IMR-90 (cell line): ENCODE measurements at regions not wholly inside any gene's neighbourhood (a gene's known extent, or its start where the extent isn't known, plus 50 kb on each side); places are given as distances from the start of the nearest gene placed in this dataset.

ENCODE experiments used
- ATAC-seq: fragments of 200-7000 bp; cut with Tn5 transposase; 2 replicates; pipeline ENCODE4 v1.9.1; 2020; ENCODE audit warnings: low read depth, mild to moderate bottlenecking, moderate library complexity
- BruUV-seq: library from RNA; stranded (reverse); fragments of 400-500 nt; replicated peaks from 2 replicates; lab custom pipeline; 2021; lab: Mats Ljungman, UMichigan
- CTCF ChIA-PET: fragments of 300-600 bp; formaldehyde crosslinking; extraction: SDS; loops from one replicate; lab custom pipeline; 2021; ENCODE audit warnings: antibody characterized with exemption; lab: Yijun Ruan, JAX
- POLR2A ChIA-PET: fragments of 300-600 bp; sonication (Branson Sonifier 250); formaldehyde crosslinking; loops from one replicate; lab custom pipeline; 2022; ENCODE audit warnings: antibody characterized with exemption; ENCODE audit not compliant: unreplicated experiment; lab: Charles Lee
- DNase-seq: peaks from one replicate; pipeline ENCODE4 v3.0.0; 2013
- H2AFZ ChIP-seq: replicated peaks from 2 replicates; pipeline ENCODE3; 2013; ENCODE audit warnings: low read length, mild to moderate bottlenecking; ENCODE audit not compliant: poor library complexity
- H2AK5ac ChIP-seq: 2 replicates; pipeline ENCODE4 v1.6.1; 2013; ENCODE audit warnings: low read depth, low read length, inconsistent platforms
- H2AK9ac ChIP-seq: replicated peaks from 2 replicates; pipeline ENCODE3; 2013; ENCODE audit warnings: mild to moderate bottlenecking, low read depth, low read length, moderate library complexity; ENCODE audit not compliant: poor library complexity
- H2BK120ac ChIP-seq: 2 replicates; pipeline ENCODE4 v1.6.1; 2013; ENCODE audit warnings: low read depth, low read length, inconsistent platforms
- H2BK15ac ChIP-seq: 3 replicates; pipeline ENCODE4 v1.6.1; 2013; ENCODE audit warnings: low read depth, low read length, inconsistent platforms
- H2BK20ac ChIP-seq: 2 replicates; pipeline ENCODE4 v1.6.1; 2013; ENCODE audit warnings: low read depth, mild to moderate bottlenecking, inconsistent platforms, low read length, moderate library complexity
- H2BK5ac ChIP-seq: 2 replicates; pipeline ENCODE4 v1.6.1; 2013; ENCODE audit warnings: mild to moderate bottlenecking, low read depth, low read length, inconsistent platforms; ENCODE audit not compliant: poor library complexity, severe bottlenecking
- H3K14ac ChIP-seq: replicated peaks from 2 replicates; pipeline ENCODE4 v1.6.1; 2013; ENCODE audit warnings: low read depth, low read length, inconsistent platforms
- H3K18ac ChIP-seq: 2 replicates; pipeline ENCODE4 v1.6.1; 2013; ENCODE audit warnings: low read depth, low read length, control low read depth
- H3K23ac ChIP-seq: 2 replicates; pipeline ENCODE4 v1.6.1; 2013; ENCODE audit warnings: low read depth, low read length, inconsistent platforms
- H3K27ac ChIP-seq: 2 replicates; pipeline ENCODE4 v1.5.1; 2013; ENCODE audit warnings: mild to moderate bottlenecking, control low read depth, low read length; ENCODE audit not compliant: insufficient read depth
- H3K27me3 ChIP-seq: 2 replicates; pipeline ENCODE4 v1.6.1; 2013; ENCODE audit warnings: low read length; ENCODE audit not compliant: control insufficient read depth, insufficient read depth
- H3K36me3 ChIP-seq: 2 replicates; pipeline ENCODE4 v1.6.1; 2013; ENCODE audit warnings: low read length, mixed read lengths; ENCODE audit not compliant: control insufficient read depth, insufficient read depth
- H3K4ac ChIP-seq: 2 replicates; pipeline ENCODE4 v1.6.1; 2013; ENCODE audit warnings: low read depth, low read length, inconsistent platforms
- H3K4me1 ChIP-seq: 2 replicates; pipeline ENCODE4 v1.6.1; 2013; ENCODE audit warnings: low read length, mixed read lengths; ENCODE audit not compliant: control insufficient read depth, insufficient read depth
- H3K4me2 ChIP-seq: 2 replicates; pipeline ENCODE4 v1.6.1; 2013; ENCODE audit warnings: low read depth, mild to moderate bottlenecking, control low read depth, low read length, moderate library complexity
- H3K4me3 ChIP-seq: 2 replicates; pipeline ENCODE4 v1.5.1; 2013; ENCODE audit warnings: low read depth, mild to moderate bottlenecking, control low read depth, low read length, moderate library complexity; ENCODE audit not compliant: insufficient read depth
- H3K56ac ChIP-seq: 2 replicates; pipeline ENCODE4 v1.6.1; 2013; ENCODE audit warnings: low read length, inconsistent platforms; ENCODE audit not compliant: insufficient read depth; ENCODE audit errors: extremely low read depth
- H3K79me1 ChIP-seq, 2 experiments: 2 replicates each; pipeline ENCODE4 v1.6.1; 2013; ENCODE audit warnings: low read length in 2 of 2, inconsistent platforms in 1 of 2, low read depth in 1 of 2
- H3K9ac ChIP-seq: 2 replicates; pipeline ENCODE4 v1.6.1; 2013; ENCODE audit warnings: low read depth, low read length, control low read depth
- H3K9me1 ChIP-seq: 2 replicates; pipeline ENCODE4 v1.6.1; 2013; ENCODE audit warnings: low read length, inconsistent platforms; ENCODE audit not compliant: insufficient read depth
- H3K9me3 ChIP-seq: 2 replicates; pipeline ENCODE4 v1.6.1; 2013; ENCODE audit warnings: low read length; ENCODE audit not compliant: control insufficient read depth, insufficient read depth
- H4K20me1 ChIP-seq: 2 replicates; pipeline ENCODE4 v1.6.1; 2013; ENCODE audit warnings: low read length, inconsistent platforms; ENCODE audit not compliant: insufficient read depth
- H4K5ac ChIP-seq: 2 replicates; pipeline ENCODE4 v1.6.1; 2013; ENCODE audit warnings: mild to moderate bottlenecking, low read depth, low read length, control low read depth
- H4K8ac ChIP-seq, 2 experiments: 2 replicates each; pipeline ENCODE4 v1.6.1; 2013; ENCODE audit warnings: low read depth in 2 of 2, low read length in 2 of 2, control low read depth in 1 of 2, inconsistent platforms in 1 of 2
- H4K91ac ChIP-seq: 2 replicates; pipeline ENCODE4 v1.6.1; 2013; ENCODE audit warnings: low read depth, low read length, inconsistent platforms; ENCODE audit not compliant: insufficient read depth
- NFE2L2 ChIP-seq: fragments of 150-350 bp; IDR thresholded peaks from 2 replicates; pipeline ENCODE4 v1.6.1; 2016; ENCODE audit warnings: low read depth, mild to moderate bottlenecking, low read length
- WGBS, 2 experiments: methylation state at CpG; one replicate each; pipeline versions ENCODE4 v1.1.5 to v1.1.7; 2013; ENCODE audit warnings: missing lambda C conversion rate in 2 of 2; ENCODE audit not compliant: insufficient read length in 1 of 2; ENCODE audit errors: extremely low coverage in 2 of 2; 5-methylcytosine and 5-hydroxymethylcytosine counted together
- dilution Hi-C: fragments of 300-500 bp; cut with HindIII; formaldehyde crosslinking; loops from one replicate; pipeline ENCODE4 v1.14.3; 2018; ENCODE audit warnings: low sequenced_read_pairs; ENCODE audit not compliant: unreplicated experiment
- in situ Hi-C: fragments of 300-500 bp; cut with MboI; formaldehyde crosslinking; loops from 3 replicates; pipeline ENCODE4 v1.14.3; 2019; ENCODE audit warnings: low sequenced_read_pairs, inconsistent platforms, mixed read lengths
- intact Hi-C: fragments of 100-400 bp; cut with micrococcal nuclease; formaldehyde crosslinking; loops from 2 replicates; pipeline ENCODE4 v1.10.0; 2022

DNA sequence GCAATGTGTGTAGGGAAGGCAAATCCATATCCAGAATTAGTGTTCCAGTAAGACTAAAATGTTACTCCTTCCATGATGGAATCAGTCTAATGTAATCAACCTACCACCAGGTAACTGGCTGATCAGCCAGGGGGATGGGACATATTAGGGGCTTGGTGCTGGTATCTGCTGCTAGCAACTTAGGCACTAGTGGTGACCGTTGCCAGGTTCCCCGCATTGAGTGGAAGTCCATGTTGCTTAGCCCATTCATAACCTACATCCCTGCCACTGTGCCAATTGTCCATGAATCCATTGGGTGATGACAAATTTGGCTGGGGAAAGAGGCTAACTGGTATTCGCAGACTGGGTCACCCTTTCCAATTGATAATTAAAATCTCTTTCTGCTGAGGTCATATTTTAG is 212.2 kb upstream of the ROBO1 start:
- Histone ChIP-seq H3K4ac (no peak overlapping the region), H3K9ac (no peak overlapping the region), H2AK9ac (no peak overlapping the region), H2BK5ac (no peak overlapping the region), H3K27me3 (no peaks in the 10 kb centered on the region), H3K56ac (no peak overlapping the region), H2BK120ac (no peak overlapping the region), H3K9me3 (no peaks in the 10 kb centered on the region), H3K14ac (no peak overlapping the region), H4K5ac (no peak overlapping the region), H3K36me3 (no peaks in the 10 kb centered on the region), H3K23ac (no peak overlapping the region), H3K4me2 (no peak overlapping the region), H3K4me3 (no peak overlapping the region), H4K20me1 (no peaks in the 10 kb centered on the region), H3K27ac (no peak overlapping the region), H2BK20ac (no peak overlapping the region), H3K4me1 (no peaks in the 10 kb centered on the region), H3K79me1 (no peaks in the 10 kb centered on the region), H3K18ac (no peak overlapping the region), H4K8ac (no peak overlapping the region), H2AK5ac (no peak overlapping the region), H4K91ac (no peak overlapping the region), H3K9me1 (no peaks in the 10 kb centered on the region), H2AFZ (no peak overlapping the region), H2BK15ac (no peak overlapping the region)
- no peak for DNase-seq
- CTCF ChIA-PET = no interaction called here
- in situ Hi-C loops (no loop called here), dilution Hi-C loops (no loop called here), intact Hi-C loops (no loop called here)
- no peak for ATAC-seq
- BruUV-seq = no TSS peak
- TF ChIP-seq NFE2L2 = no peak
- no CpG with 5 or more reads among the region's 3 CpGs for WGBS, 2 experiments
- POLR2A ChIA-PET = no interaction called here
